HG03565 (cell line): ENCODE measurements at regions not wholly inside any gene's neighbourhood (a gene's known extent, or its start where the extent isn't known, plus 50 kb on each side); places are given as distances from the start of the nearest gene placed in this dataset.

Source experiments
- ATAC-seq: cut with Tn5 transposase; IDR thresholded peaks from one replicate; pipeline ENCODE4 v1.9.1; 2021; ENCODE audit warnings: mild to moderate bottlenecking, moderate library complexity; ENCODE audit not compliant: unreplicated experiment

DNA sequence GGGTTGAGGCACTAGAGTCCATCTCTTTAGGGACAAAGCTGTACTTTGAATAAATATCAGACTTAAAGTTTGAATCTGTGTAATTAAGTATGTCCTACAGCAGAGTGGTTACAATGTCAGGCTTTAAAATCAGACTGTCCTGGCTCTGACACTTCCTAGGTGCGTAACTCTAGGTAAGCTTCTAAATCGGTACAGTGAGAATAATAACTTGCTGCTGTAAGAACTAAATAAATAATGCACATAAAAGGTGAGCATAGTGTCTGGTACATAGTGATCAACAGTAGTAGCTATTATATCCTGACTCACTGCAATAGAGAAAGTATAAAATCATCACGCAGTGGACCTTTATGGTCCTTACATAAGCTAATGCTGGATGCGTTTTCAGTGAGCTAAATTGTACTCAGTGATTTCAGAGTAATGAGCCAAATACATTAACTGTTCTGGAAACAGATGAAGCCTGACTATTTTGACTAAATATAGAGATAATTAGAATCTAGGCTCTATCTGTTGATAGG is 72.2 kb upstream of the PDK4 start:
- no peak for ATAC-seq

DNA sequence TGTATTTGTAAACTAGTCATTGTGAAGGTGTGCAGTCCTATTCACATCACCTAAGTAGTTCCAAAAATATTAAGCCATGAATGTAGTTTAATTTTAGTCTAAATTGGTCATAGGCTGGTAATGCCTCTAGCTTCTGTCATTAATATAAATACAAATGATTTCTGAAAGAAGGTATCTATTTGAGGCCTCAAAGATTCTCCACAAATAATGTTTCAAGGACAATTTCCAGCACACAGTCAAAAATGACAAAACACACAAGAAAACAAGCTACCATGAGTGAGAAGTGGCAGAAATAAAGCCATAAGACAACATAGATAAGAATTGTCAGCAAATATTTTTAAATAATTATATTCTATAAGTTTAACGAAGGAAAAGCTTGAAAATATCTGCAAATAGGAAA is 66.7 kb upstream of the PDK4 start:
- no peak for ATAC-seq

GRCh38 chr7:95660023-95660434 is 63.7 kb upstream of the PDK4 start:
- ATAC-seq = no peak

GRCh38 chr7:95658676-95659075 is 62.4 kb upstream of the PDK4 start:
- ATAC-seq = no peak

DNA sequence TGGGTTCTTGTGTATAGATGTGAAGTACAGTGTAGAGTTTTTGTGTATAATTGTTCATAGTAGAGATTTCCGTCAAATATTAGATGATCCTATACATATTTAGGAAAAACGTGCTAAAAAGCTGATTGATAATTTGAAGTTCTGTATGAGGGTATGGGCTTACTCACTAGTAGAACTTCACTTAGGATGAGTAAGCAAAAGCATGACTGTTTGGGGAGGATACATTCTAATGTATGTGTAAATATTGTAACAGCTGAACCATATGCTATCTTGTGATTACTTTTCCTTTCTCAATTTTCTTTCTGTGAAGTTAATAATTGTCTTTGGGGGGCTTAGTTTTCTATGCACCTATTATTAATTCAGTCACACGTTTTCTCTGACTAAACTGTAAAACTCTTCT is 53.2 kb upstream of the PDK4 start:
- ATAC-seq = no peak

DNA sequence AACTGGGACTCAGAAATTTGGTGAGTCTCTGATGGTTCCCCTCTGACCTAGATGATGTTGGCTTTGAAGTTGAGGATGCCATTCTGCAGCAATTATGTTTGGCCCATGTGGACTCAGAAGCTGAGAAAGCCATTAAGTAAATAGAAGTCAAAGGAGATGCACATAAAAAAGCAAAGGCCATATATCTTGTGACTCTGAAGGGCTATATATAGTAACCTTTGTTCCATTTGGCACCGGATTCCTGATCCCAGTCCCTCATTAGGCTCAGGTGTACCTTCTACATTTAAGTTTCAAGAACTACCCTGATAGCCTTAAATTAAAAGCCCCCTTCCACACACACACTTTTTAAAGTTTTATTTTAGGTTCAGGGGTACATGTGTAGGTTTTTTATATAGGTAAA is 50.0 kb upstream of the PDK4 start:
- ATAC-seq = no peak
